HCT116 (cell line): ENCODE measurements at regions not wholly inside any gene's neighbourhood (a gene's known extent, or its start where the extent isn't known, plus 50 kb on each side); places are given as distances from the start of the nearest gene placed in this dataset.

Experiments
- EGR1 ChIP-seq: IDR thresholded peaks from 2 replicates; pipeline ENCODE4 v1.6.1; 2012; ENCODE audit warnings: low read depth
- ZNF274 ChIP-seq: fragments of 200-500 bp; sonication (Bioruptor generic); IDR thresholded peaks from 2 replicates; pipeline ENCODE4 v1.6.1; 2014; ENCODE audit warnings: mild to moderate bottlenecking, low read depth, low read length, inconsistent platforms
- TF ChIP-seq, protein P1 (sequence below), 3 experiments: fragments of 200-600 bp in 1 of 3; sonication (generic) in 1 of 3; IDR thresholded peaks in 2 of 3; conservative IDR thresholded peaks in 1 of 3; 2 replicates each; pipeline ENCODE4 v1.5.1; 2012 to 2017; ENCODE audit warnings: low read depth in 2 of 3, low read length in 2 of 3, antibody characterized with exemption in 1 of 3, borderline replicate concordance in 1 of 3, control low read depth in 1 of 3, mild to moderate bottlenecking in 1 of 3, mixed read lengths in 1 of 3, mixed run types in 1 of 3, moderate library complexity in 1 of 3; ENCODE audit not compliant: insufficient read depth in 1 of 3

DNA sequence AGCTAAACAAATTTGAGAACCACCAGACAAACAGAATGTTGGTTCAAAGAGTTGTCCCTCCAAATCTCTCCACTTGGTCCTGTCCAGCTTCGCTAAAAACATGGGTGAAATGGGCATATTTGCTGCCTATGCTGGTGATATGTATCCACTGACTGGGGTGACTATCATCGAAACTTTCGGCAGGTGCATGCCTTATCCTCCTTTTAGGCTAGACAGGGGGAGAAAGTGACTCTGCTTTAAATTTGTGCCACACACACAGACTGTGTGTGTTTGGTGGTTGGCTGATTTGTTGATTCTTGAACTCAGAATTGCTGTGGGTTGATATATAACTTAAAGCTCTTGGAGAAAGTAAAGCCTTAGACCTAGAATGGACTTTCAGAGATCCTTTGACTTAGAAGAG, 324.1 kb upstream of the NT5C1B start:
- TF ChIP-seq, protein P1, sequence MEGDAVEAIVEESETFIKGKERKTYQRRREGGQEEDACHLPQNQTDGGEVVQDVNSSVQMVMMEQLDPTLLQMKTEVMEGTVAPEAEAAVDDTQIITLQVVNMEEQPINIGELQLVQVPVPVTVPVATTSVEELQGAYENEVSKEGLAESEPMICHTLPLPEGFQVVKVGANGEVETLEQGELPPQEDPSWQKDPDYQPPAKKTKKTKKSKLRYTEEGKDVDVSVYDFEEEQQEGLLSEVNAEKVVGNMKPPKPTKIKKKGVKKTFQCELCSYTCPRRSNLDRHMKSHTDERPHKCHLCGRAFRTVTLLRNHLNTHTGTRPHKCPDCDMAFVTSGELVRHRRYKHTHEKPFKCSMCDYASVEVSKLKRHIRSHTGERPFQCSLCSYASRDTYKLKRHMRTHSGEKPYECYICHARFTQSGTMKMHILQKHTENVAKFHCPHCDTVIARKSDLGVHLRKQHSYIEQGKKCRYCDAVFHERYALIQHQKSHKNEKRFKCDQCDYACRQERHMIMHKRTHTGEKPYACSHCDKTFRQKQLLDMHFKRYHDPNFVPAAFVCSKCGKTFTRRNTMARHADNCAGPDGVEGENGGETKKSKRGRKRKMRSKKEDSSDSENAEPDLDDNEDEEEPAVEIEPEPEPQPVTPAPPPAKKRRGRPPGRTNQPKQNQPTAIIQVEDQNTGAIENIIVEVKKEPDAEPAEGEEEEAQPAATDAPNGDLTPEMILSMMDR (IDR thresholded peaks at IDR 0.05 in 2 of 3, conservative IDR thresholded peaks at IDR 0.05 in 1 of 3; ENCODE audit: borderline replicate concordance in 1 of 3, insufficient read depth in 1 of 3, low read depth in 2 of 3, low read length in 2 of 3): no peak
- TF ChIP-seq EGR1 (no peak), ZNF274 (no peak)
